OCI-LY3 (cell line): ENCODE measurements at regions not wholly inside any gene's neighbourhood (a gene's known extent, or its start where the extent isn't known, plus 50 kb on each side); places are given as distances from the start of the nearest gene placed in this dataset.
A peak's percentile ranks its signal among the peaks of the same experiment; 100 is the strongest.

Source experiments
- H2AFZ ChIP-seq: fragments of 200-600, 300-600 bp; shearing (Covaris generic); 2 replicates; pipeline ENCODE4 v1.6.0; 2014; ENCODE audit warnings: antibody characterized with exemption, low read depth, low read length
- H3K27ac ChIP-seq: fragments of 200-600, 300-600 bp; sonication (generic); 2 replicates; pipeline ENCODE4 v1.5.1; 2014; ENCODE audit warnings: mild to moderate bottlenecking, low read length, moderate library complexity, mixed read lengths
- H3K27me3 ChIP-seq: fragments of 200-600, 300-600 bp; sonication (generic); 2 replicates; pipeline ENCODE4 v1.6.1; 2014; ENCODE audit warnings: low read depth, low read length, mixed read lengths
- H3K36me3 ChIP-seq: fragments of 200-600, 300-600 bp; sonication (generic); replicated peaks from 2 replicates; pipeline ENCODE3; 2014; ENCODE audit warnings: low read depth, low read length, mixed read lengths
- H3K4me1 ChIP-seq: fragments of 300-600, 200-600 bp; sonication (generic); 2 replicates; pipeline ENCODE4 v1.6.1; 2014; ENCODE audit warnings: low read length, mixed read lengths
- H3K4me2 ChIP-seq: fragments of 200-600, 300-600 bp; sonication (generic); 2 replicates; pipeline ENCODE4 v1.6.1; 2014; ENCODE audit warnings: low read length, mixed read lengths
- H3K4me3 ChIP-seq: fragments of 300-600, 200-600 bp; sonication (generic); 2 replicates; pipeline ENCODE4 v1.5.1; 2014; ENCODE audit warnings: antibody characterized with exemption, mild to moderate bottlenecking, low read length, moderate library complexity
- H3K79me2 ChIP-seq: fragments of 300-600, 200-600 bp; shearing (Covaris generic); 2 replicates; pipeline ENCODE4 v1.6.1; 2014; ENCODE audit warnings: mild to moderate bottlenecking, low read length, mixed read lengths
- H3K9ac ChIP-seq: fragments of 300-600, 200-600 bp; shearing (Covaris generic); 2 replicates; pipeline ENCODE4 v1.6.0; 2014; ENCODE audit warnings: mild to moderate bottlenecking, low read length, moderate library complexity
- H3K9me3 ChIP-seq: fragments of 200-600, 300-600 bp; shearing (Covaris generic); 2 replicates; pipeline ENCODE4 v1.6.1; 2014; ENCODE audit warnings: low read length, mixed read lengths; ENCODE audit not compliant: insufficient read depth
- H4K20me1 ChIP-seq: fragments of 200-600, 300-600 bp; sonication (generic); 2 replicates; pipeline ENCODE4 v1.6.1; 2016; ENCODE audit warnings: low read length, mixed read lengths; ENCODE audit not compliant: insufficient read depth
- EZH2phosphoT487 ChIP-seq: fragments of 200-600 bp; shearing (Covaris generic); IDR thresholded peaks from 2 replicates; pipeline ENCODE4 v1.6.1; 2018; ENCODE audit warnings: antibody characterized with exemption, mixed run types, low read depth
- TF ChIP-seq, protein P1 (sequence below): fragments of 200-600, 300-600 bp; sonication (generic); IDR thresholded peaks from 2 replicates; pipeline ENCODE4 v1.5.1; 2014; ENCODE audit warnings: antibody characterized with exemption, low read length, low read depth

- Histone ChIP-seq H3K27ac (no peak overlapping the region; the same call in 1 of the 2 replicates), H3K27me3 (no peaks in the 10 kb centered on the region), H3K36me3 (no peaks in the 10 kb centered on the region), H3K4me1 (peaks cover 31% of the 10 kb centered on the region), H3K4me2 (peak overlapping the region; percentile 59), H3K9me3 (no peaks in the 10 kb centered on the region), H3K79me2 (no peaks in the 10 kb centered on the region), H2AFZ (peak overlapping the region; percentile 31), H3K4me3 (peak overlapping the region; percentile 29), H4K20me1 (no peaks in the 10 kb centered on the region), H3K9ac (no peak overlapping the region)
- TF ChIP-seq, protein P1, sequence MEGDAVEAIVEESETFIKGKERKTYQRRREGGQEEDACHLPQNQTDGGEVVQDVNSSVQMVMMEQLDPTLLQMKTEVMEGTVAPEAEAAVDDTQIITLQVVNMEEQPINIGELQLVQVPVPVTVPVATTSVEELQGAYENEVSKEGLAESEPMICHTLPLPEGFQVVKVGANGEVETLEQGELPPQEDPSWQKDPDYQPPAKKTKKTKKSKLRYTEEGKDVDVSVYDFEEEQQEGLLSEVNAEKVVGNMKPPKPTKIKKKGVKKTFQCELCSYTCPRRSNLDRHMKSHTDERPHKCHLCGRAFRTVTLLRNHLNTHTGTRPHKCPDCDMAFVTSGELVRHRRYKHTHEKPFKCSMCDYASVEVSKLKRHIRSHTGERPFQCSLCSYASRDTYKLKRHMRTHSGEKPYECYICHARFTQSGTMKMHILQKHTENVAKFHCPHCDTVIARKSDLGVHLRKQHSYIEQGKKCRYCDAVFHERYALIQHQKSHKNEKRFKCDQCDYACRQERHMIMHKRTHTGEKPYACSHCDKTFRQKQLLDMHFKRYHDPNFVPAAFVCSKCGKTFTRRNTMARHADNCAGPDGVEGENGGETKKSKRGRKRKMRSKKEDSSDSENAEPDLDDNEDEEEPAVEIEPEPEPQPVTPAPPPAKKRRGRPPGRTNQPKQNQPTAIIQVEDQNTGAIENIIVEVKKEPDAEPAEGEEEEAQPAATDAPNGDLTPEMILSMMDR, result 0 out of 2 replicates have a peak, but pooled peaks have one; percentile 7
- no peak for TF ChIP-seq EZH2phosphoT487
These were observed 75.3 kb upstream of the TBC1D3K start for GRCh38 chr17:37848690-37849616.

GRCh38 chr17:37847811-37848331 lies 76.3 kb upstream of the TBC1D3K start:
- Histone ChIP-seq H4K20me1 (no peaks in the 10 kb centered on the region), H3K4me3 (no peak overlapping the region), H2AFZ (no peak overlapping the region), H3K27ac (no peak overlapping the region), H3K27me3 (no peaks in the 10 kb centered on the region), H3K9me3 (no peaks in the 10 kb centered on the region), H3K36me3 (no peaks in the 10 kb centered on the region), H3K79me2 (no peaks in the 10 kb centered on the region), H3K9ac (no peak overlapping the region), H3K4me1 (peaks cover 29% of the 10 kb centered on the region), H3K4me2 (no peak overlapping the region)
- TF ChIP-seq EZH2phosphoT487, result no peak
- TF ChIP-seq, protein P1, result no peak

- H3K9me3 ChIP-seq, result no peaks in the 10 kb centered on the region
- H2AFZ ChIP-seq, result no peak overlapping the region
- no peaks in the 10 kb centered on the region for H3K79me2 ChIP-seq
- H3K4me1 ChIP-seq, result peaks cover 27% of the 10 kb centered on the region
- TF ChIP-seq EZH2phosphoT487, result no peak
- TF ChIP-seq, protein P1, result no peak
- H3K9ac ChIP-seq, result no peak overlapping the region
- no peak overlapping the region for H3K4me3 ChIP-seq
- no peaks in the 10 kb centered on the region for H3K27me3 ChIP-seq
- H3K27ac ChIP-seq, result no peak overlapping the region
- no peaks in the 10 kb centered on the region for H3K36me3 ChIP-seq
- no peaks in the 10 kb centered on the region for H4K20me1 ChIP-seq
- H3K4me2 ChIP-seq, result no peak overlapping the region
These were observed 77.1 kb upstream of the TBC1D3K start for GRCh38 chr17:37847102-37847501.

DNA sequence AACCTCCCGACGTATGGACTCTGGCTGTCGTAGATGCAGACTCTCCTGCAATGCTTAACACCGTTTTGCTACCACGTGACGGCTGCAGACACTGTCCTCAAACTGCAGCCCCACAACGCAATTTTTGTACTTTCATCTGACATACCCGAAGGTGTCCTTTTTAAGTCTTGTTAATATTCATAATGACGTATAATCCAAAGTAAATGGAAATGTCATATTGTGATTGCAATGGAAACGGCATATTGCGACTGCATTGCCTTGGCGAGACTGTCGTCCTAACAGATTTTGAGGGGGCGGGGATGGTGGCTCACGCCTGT lies 79.3 kb upstream of the TBC1D3K start:
- no peak for TF ChIP-seq EZH2phosphoT487
- TF ChIP-seq, protein P1, result no peak; the same call in 1 of the 2 replicates
- Histone ChIP-seq H3K4me2 (peak overlapping the region; percentile 93), H3K79me2 (no peaks in the 10 kb centered on the region), H2AFZ (peak overlapping the region; percentile 91), H4K20me1 (no peaks in the 10 kb centered on the region), H3K27ac (no peak overlapping the region), H3K27me3 (no peaks in the 10 kb centered on the region), H3K9me3 (no peaks in the 10 kb centered on the region), H3K36me3 (no peaks in the 10 kb centered on the region), H3K9ac (peak overlapping the region; percentile 67), H3K4me3 (peak overlapping the region; percentile 77), H3K4me1 (peaks cover 38% of the 10 kb centered on the region)
